ENCODE measurements at regions not wholly inside any gene's neighbourhood (a gene's known extent, or its start where the extent isn't known, plus 50 kb on each side); places are given as distances from the start of the nearest gene placed in this dataset.

DNA sequence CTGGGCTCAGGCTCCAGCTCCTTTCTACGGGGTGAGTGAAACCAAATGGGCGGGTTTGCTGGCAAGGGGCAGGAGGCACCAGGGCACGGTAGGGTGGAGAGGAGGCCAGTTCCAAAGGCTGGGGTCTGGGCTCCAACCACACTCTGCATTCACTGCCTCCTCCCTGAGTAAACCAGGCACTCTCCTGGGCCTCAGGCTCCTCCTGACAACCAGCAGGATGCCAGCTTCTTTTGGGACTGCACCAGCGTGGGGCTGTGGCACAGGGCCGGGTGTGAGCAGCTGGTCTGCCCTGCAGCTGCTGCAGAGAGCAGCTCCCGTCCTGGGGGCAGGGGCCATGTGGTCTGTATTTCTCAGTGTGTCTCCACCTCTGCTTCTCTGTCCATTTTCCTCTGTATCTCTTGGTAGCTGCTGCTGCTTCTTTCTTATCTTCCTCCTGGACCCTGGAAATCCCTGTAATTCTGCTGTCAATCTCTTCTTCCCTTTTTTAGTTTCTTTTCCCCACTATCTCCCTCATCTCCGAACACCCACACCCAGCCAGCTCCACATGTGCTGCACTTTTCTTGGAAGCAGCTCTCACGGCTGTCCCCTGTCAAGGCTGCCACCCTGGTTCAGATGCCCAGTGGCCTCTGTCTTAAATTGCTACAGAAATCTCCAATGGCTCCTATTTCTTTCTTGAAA lies 54.9 kb upstream of the TBC1D21 start:
- Histone ChIP-seq H3K4me3 (ENCODE audit: extremely low read depth in 1 of 4, insufficient read depth in 2 of 4, low read depth in 3 of 4, low read length in 4 of 4) (no peak overlapping the region), H2AFZ (ENCODE audit: low read length) (no peak overlapping the region), H4K5ac (ENCODE audit: insufficient read length, low read depth, low read length) (no peak overlapping the region), H2AK5ac (ENCODE audit: low read depth, low read length) (no peak overlapping the region), H3K4ac (replicated peaks; ENCODE audit: insufficient read length, low read depth, low read length) (no peak overlapping the region), H4K91ac (replicated peaks; ENCODE audit: insufficient read length, low read length) (no peak overlapping the region), H3K56ac (replicated peaks; ENCODE audit: insufficient read length, low read depth, low read length) (peak overlapping the region; percentile 11), H3K9ac (replicated peaks in 1 of 4; ENCODE audit: extremely low read depth in 1 of 4, low read depth in 3 of 4, low read length in 3 of 4) (no peak overlapping the region), H2BK20ac (ENCODE audit: low read length) (no peak overlapping the region), H3K23ac (ENCODE audit: insufficient read length) (no peak overlapping the region), H3K79me2 (ENCODE audit: control insufficient read depth in 1 of 2, insufficient read depth in 2 of 2, low read length in 2 of 2) (no peaks in the 10 kb centered on the region), H3K4me1 (replicated peaks in 1 of 4; ENCODE audit: control insufficient read depth in 3 of 4, insufficient read depth in 4 of 4, low read length in 3 of 4) (no peaks in the 10 kb centered on the region; a peak in 1 of 7 replicates), H4K20me1 (replicated peaks in 1 of 2; ENCODE audit: control insufficient read depth in 1 of 2, insufficient read depth in 2 of 2, low read length in 2 of 2) (no peaks in the 10 kb centered on the region), H2BK120ac (replicated peaks; ENCODE audit: low read depth, low read length) (no peak overlapping the region), H4K8ac (ENCODE audit: extremely low read depth, insufficient read depth, low read length) (no peak overlapping the region), H3K27me3 (replicated peaks in 1 of 4; ENCODE audit: control insufficient read depth in 3 of 4, extremely low read depth in 1 of 4, insufficient read depth in 3 of 4, low read length in 3 of 4) (no peaks in the 10 kb centered on the region; a peak in 1 of 7 replicates), H2BK5ac (ENCODE audit: low read depth, low read length) (no peak overlapping the region), H3K14ac (ENCODE audit: insufficient read length) (no peak overlapping the region), H3K4me2 (ENCODE audit: insufficient read depth in 1 of 2, low read depth in 2 of 2, low read length in 2 of 2) (no peak overlapping the region), H3K27ac (ENCODE audit: low read depth, low read length) (no peak overlapping the region), H3K36me3 (ENCODE audit: control insufficient read depth in 2 of 4, insufficient read depth in 4 of 4, low read length in 3 of 4) (no peaks in the 10 kb centered on the region), H3K79me1 (ENCODE audit: low read depth, low read length) (no peaks in the 10 kb centered on the region), H3K23me2 (ENCODE audit: low read depth, low read length) (no peaks in the 10 kb centered on the region), H3K9me3 (ENCODE audit: insufficient read depth in 2 of 2, low read depth in 1 of 2, low read length in 1 of 2) (no peaks in the 10 kb centered on the region), H2BK15ac (ENCODE audit: low read length) (0 out of 2 replicates have a peak overlapping the region, but pooled peaks have one; percentile 6), H3K18ac (ENCODE audit: extremely low read depth, low read length) (no peak overlapping the region), H2BK12ac (ENCODE audit: low read depth, low read length) (no peak overlapping the region)
- CTCF ChIA-PET (ENCODE audit: partially characterized antibody): interaction anchor here (0.9 to 1.5 kb wide), 7 partner anchors 18 to 89 kb away, joined by 3 to 4 read pairs (median 3); no protein-coding TSS in a partner anchor
- FAIRE-seq (no peak), DNase-seq (ENCODE audit: low read depth in 1 of 2, low spot score in 2 of 2) (no peak)
- WGBS, 2 experiments (ENCODE audit: extremely low coverage in 1 of 2, insufficient coverage in 1 of 2, insufficient read length in 1 of 2, insufficient replicate concordance in 2 of 2, low coverage in 1 of 2, low lambda C conversion rate in 2 of 2, missing lambda C conversion rate in 1 of 2): 83% methylated on average over 8 of the region's 8 CpGs; no CpG with 5 or more reads in 1 of the 2 experiments
- POLR2A ChIA-PET (ENCODE audit: partially characterized antibody): interaction anchor here (0.6 to 1.3 kb wide), 2 partner anchors 11 to 1079 kb away, joined by 3 to 4 read pairs; no protein-coding TSS in a partner anchor
- TF ChIP-seq KDM1A (IDR thresholded peaks at IDR 0.05; ENCODE audit: borderline replicate concordance, low read length) (no peak), JUN (IDR thresholded peaks at IDR 0.05; ENCODE audit: low read depth, low read length) (no peak), FOSL1 (IDR thresholded peaks at IDR 0.05; ENCODE audit: insufficient read depth, low read depth, low read length) (no peak), SIX5 (IDR thresholded peaks at IDR 0.05; ENCODE audit: low read depth, low read length) (no peak), ZNF274 (IDR thresholded peaks at IDR 0.05; ENCODE audit: borderline replicate concordance, extremely low read depth, low read length) (no peak), TEAD4 (IDR thresholded peaks at IDR 0.05; ENCODE audit: low read depth, low read length) (no peak), RFX5 (IDR thresholded peaks at IDR 0.05; ENCODE audit: borderline replicate concordance, low read depth, low read length) (no peak), SP4 (IDR thresholded peaks at IDR 0.05; ENCODE audit: low read length) (no peak), EZH2 (IDR thresholded peaks at IDR 0.05; ENCODE audit: low read depth, low read length, severe bottlenecking) (no peak), SAP30 (IDR thresholded peaks at IDR 0.05; ENCODE audit: insufficient read depth, insufficient replicate concordance, low read length) (no peak), BACH1 (IDR thresholded peaks at IDR 0.05; ENCODE audit: low read length) (no peak), CREB1 (IDR thresholded peaks at IDR 0.05) (no peak), MAFK (IDR thresholded peaks at IDR 0.05; ENCODE audit: low read depth, low read length) (no peak)
- TF ChIP-seq, protein P1, sequence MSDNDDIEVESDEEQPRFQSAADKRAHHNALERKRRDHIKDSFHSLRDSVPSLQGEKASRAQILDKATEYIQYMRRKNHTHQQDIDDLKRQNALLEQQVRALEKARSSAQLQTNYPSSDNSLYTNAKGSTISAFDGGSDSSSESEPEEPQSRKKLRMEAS (IDR thresholded peaks at IDR 0.05): no peak
